HCT116 (cell line): ENCODE measurements at regions not wholly inside any gene's neighbourhood (a gene's known extent, or its start where the extent isn't known, plus 50 kb on each side); places are given as distances from the start of the nearest gene placed in this dataset.

ENCODE experiments used
- ATAC-seq: fragments of 200-7000 bp; cut with Tn5 transposase; 2 replicates; pipeline ENCODE4 v1.9.1; 2020; ENCODE audit warnings: mild to moderate bottlenecking, moderate library complexity
- BruUV-seq: library from RNA; stranded (reverse); fragments of 400-500 nt; replicated peaks from 2 replicates; lab custom pipeline; 2021; lab: Mats Ljungman, UMichigan
- CTCF ChIA-PET: fragments of 300-600 bp; sonication (Branson Sonifier 250); formaldehyde crosslinking; loops from one replicate; lab custom pipeline; 2021; ENCODE audit warnings: antibody characterized with exemption; lab: Charles Lee
- POLR2A ChIA-PET: fragments of 300-600, 350-600 bp; sonication (Branson Sonifier 250); formaldehyde crosslinking; loops from one replicate; lab custom pipeline; 2021; ENCODE audit warnings: antibody characterized with exemption; lab: Charles Lee
- RAD21 ChIA-PET, 2 experiments: fragments of 300-600 bp; sonication (Branson Sonifier 250); formaldehyde crosslinking; loops; one replicate each; lab custom pipeline; 2023; ENCODE audit warnings: low total read pairs in 2 of 2; ENCODE audit not compliant: uncharacterized antibody in 2 of 2, unreplicated experiment in 2 of 2, low non-redundant PET in 1 of 2; lab: Charles Lee
- DNase-seq: peaks from one replicate; pipeline ENCODE4 v3.0.0-alpha.2; 2010; ENCODE audit warnings: low read depth, low spot score
- H2AFZ ChIP-seq: fragments of 200-600 bp; shearing (Covaris generic), sonication (generic); 2 replicates; pipeline ENCODE4 v1.6.1; 2017; ENCODE audit warnings: low read depth, mixed run types, mixed read lengths, antibody characterized with exemption, low read length; ENCODE audit not compliant: poor library complexity, severe bottlenecking
- H3K27ac ChIP-seq: 2 replicates; pipeline ENCODE4 v1.5.1; 2012; ENCODE audit warnings: low read depth, low read length
- H3K27me3 ChIP-seq: fragments of 200-600 bp; sonication (generic); 2 replicates; pipeline ENCODE4 v1.6.1; 2016; ENCODE audit warnings: mixed run types, low read length, mixed read lengths; ENCODE audit not compliant: insufficient read depth
- H3K36me3 ChIP-seq, 2 experiments: fragments of 200-500 bp in 1 of 2; fragments of 200-600 bp in 1 of 2; sonication (Bioruptor generic) in 1 of 2; sonication (generic) in 1 of 2; 2 replicates each; pipeline versions ENCODE4 v1.5.1 to v1.6.1; 2014 to 2016; ENCODE audit warnings: low read length in 2 of 2, inconsistent platforms in 1 of 2, mixed read lengths in 1 of 2, mixed run types in 1 of 2; ENCODE audit not compliant: insufficient read depth in 2 of 2, control insufficient read depth in 1 of 2
- H3K4me1 ChIP-seq, 2 experiments: fragments of 200-600 bp in 1 of 2; sonication (generic) in 1 of 2; 2 replicates each; pipeline versions ENCODE4 v1.5.1 to v1.6.1; 2012 to 2017; ENCODE audit warnings: low read length in 2 of 2, inconsistent platforms in 1 of 2, mild to moderate bottlenecking in 1 of 2, mixed read lengths in 1 of 2, mixed run types in 1 of 2, moderate library complexity in 1 of 2; ENCODE audit not compliant: insufficient read depth in 2 of 2, control insufficient read depth in 1 of 2
- H3K4me2 ChIP-seq: fragments of 200-600 bp; sonication (generic); 2 replicates; pipeline ENCODE4 v1.6.1; 2017; ENCODE audit warnings: mixed run types, low read length, mixed read lengths
- H3K4me3 ChIP-seq, 2 experiments: fragments of 200-600 bp in 1 of 2; sonication (generic) in 1 of 2; replicated peaks in 1 of 2; 2 replicates each; pipeline ENCODE4 v1.5.1; 2011 to 2016; ENCODE audit warnings: low read length in 2 of 2, control low read depth in 1 of 2, low read depth in 1 of 2, mild to moderate bottlenecking in 1 of 2, mixed read lengths in 1 of 2, mixed run types in 1 of 2
- H3K79me2 ChIP-seq: fragments of 200-600 bp; sonication (generic); 2 replicates; pipeline ENCODE4 v1.6.1; 2017; ENCODE audit warnings: mild to moderate bottlenecking, mixed run types, low read length, moderate library complexity, mixed read lengths; ENCODE audit not compliant: insufficient read depth
- H3K9ac ChIP-seq: fragments of 200-600 bp; sonication (generic); 2 replicates; pipeline ENCODE4 v1.6.1; 2016; ENCODE audit warnings: low read length, mixed read lengths
- H3K9me2 ChIP-seq: fragments of 200-600 bp; sonication (generic), shearing (Covaris generic); 2 replicates; pipeline ENCODE4 v1.6.1; 2017; ENCODE audit warnings: mixed run types, mild to moderate bottlenecking, moderate library complexity; ENCODE audit not compliant: insufficient read depth
- H3K9me3 ChIP-seq, 2 experiments: fragments of 200-500 bp in 1 of 2; fragments of 200-600 bp in 1 of 2; sonication (Bioruptor generic) in 1 of 2; sonication (generic) in 1 of 2; 2 replicates each; pipeline ENCODE4 v1.6.1; 2014 to 2017; ENCODE audit warnings: low read length in 2 of 2, mixed read lengths in 2 of 2, inconsistent platforms in 1 of 2, low read depth in 1 of 2, mild to moderate bottlenecking in 1 of 2, mixed run types in 1 of 2, moderate library complexity in 1 of 2; ENCODE audit not compliant: control insufficient read depth in 1 of 2, insufficient read depth in 1 of 2
- H4K20me1 ChIP-seq: fragments of 200-600 bp; sonication (generic), shearing (Covaris generic); 2 replicates; pipeline ENCODE4 v1.6.1; 2017; ENCODE audit warnings: mixed run types, mild to moderate bottlenecking, moderate library complexity; ENCODE audit not compliant: insufficient read depth
- CBX3 ChIP-seq: IDR thresholded peaks from 2 replicates; pipeline ENCODE4 v1.6.1; 2012; ENCODE audit warnings: low read depth
- CEBPB ChIP-seq: IDR thresholded peaks from 2 replicates; pipeline ENCODE4 v1.6.1; 2012; ENCODE audit warnings: low read depth
- ELF1 ChIP-seq: IDR thresholded peaks from 2 replicates; pipeline ENCODE4 v1.6.1; 2012; ENCODE audit warnings: low read depth, borderline replicate concordance
- EZH2 ChIP-seq: fragments of 200-600 bp; sonication (generic); IDR thresholded peaks from 2 replicates; pipeline ENCODE4 v1.6.1; 2017; ENCODE audit warnings: antibody characterized with exemption, mixed run types
- FOSL1 ChIP-seq: IDR thresholded peaks from 2 replicates; pipeline ENCODE4 v1.6.1; 2012; ENCODE audit warnings: low read depth
- JUND ChIP-seq: IDR thresholded peaks from 2 replicates; pipeline ENCODE4 v1.6.1; 2012
- POLR2A ChIP-seq: IDR thresholded peaks from 2 replicates; pipeline ENCODE4 v1.7.0; 2011; ENCODE audit warnings: borderline replicate concordance; ENCODE audit not compliant: insufficient read depth, insufficient read length; ENCODE audit errors: extremely low read depth
- RAD21 ChIP-seq: IDR thresholded peaks from 2 replicates; pipeline ENCODE4 v1.6.1; 2012; ENCODE audit warnings: low read depth, mild to moderate bottlenecking
- SIN3A ChIP-seq: IDR thresholded peaks from 2 replicates; pipeline ENCODE4 v1.6.1; 2012; ENCODE audit warnings: low read depth
- SP1 ChIP-seq: IDR thresholded peaks from 2 replicates; pipeline ENCODE4 v1.6.1; 2012; ENCODE audit warnings: low read depth
- SRF ChIP-seq: IDR thresholded peaks from 2 replicates; pipeline ENCODE4 v1.6.1; 2012; ENCODE audit warnings: low read depth
- TCF7L2 ChIP-seq: IDR thresholded peaks from 2 replicates; pipeline ENCODE4 v1.7.0; 2011; ENCODE audit warnings: borderline replicate concordance, inconsistent platforms; ENCODE audit not compliant: insufficient read depth, insufficient read length; ENCODE audit errors: extremely low read depth
- YY1 ChIP-seq: IDR thresholded peaks from 2 replicates; pipeline ENCODE4 v1.6.1; 2011; ENCODE audit warnings: low read length, low read depth, moderate library complexity, mild to moderate bottlenecking; ENCODE audit not compliant: insufficient replicate concordance; ENCODE audit errors: extremely low read depth
- ZFX ChIP-seq: fragments of 450-650 bp; IDR thresholded peaks from 2 replicates; pipeline ENCODE4 v1.6.1; 2017
- ZNF274 ChIP-seq: fragments of 200-500 bp; sonication (Bioruptor generic); IDR thresholded peaks from 2 replicates; pipeline ENCODE4 v1.6.1; 2014; ENCODE audit warnings: mild to moderate bottlenecking, low read depth, low read length, inconsistent platforms
- intact Hi-C: fragments of 100-400 bp; cut with micrococcal nuclease; formaldehyde crosslinking; loops from 2 replicates; pipeline ENCODE4 v1.10.0; 2022
- TF ChIP-seq, protein P1 (sequence below), 3 experiments: fragments of 200-600 bp in 1 of 3; sonication (generic) in 1 of 3; IDR thresholded peaks in 2 of 3; conservative IDR thresholded peaks in 1 of 3; 2 replicates each; pipeline ENCODE4 v1.5.1; 2012 to 2017; ENCODE audit warnings: low read depth in 2 of 3, low read length in 2 of 3, antibody characterized with exemption in 1 of 3, borderline replicate concordance in 1 of 3, control low read depth in 1 of 3, mild to moderate bottlenecking in 1 of 3, mixed read lengths in 1 of 3, mixed run types in 1 of 3, moderate library complexity in 1 of 3; ENCODE audit not compliant: insufficient read depth in 1 of 3
- TF ChIP-seq, protein P2 (sequence below): IDR thresholded peaks from 2 replicates; pipeline ENCODE4 v1.6.1; 2012; ENCODE audit warnings: low read depth
- TF ChIP-seq, protein P3 (sequence below): IDR thresholded peaks from 2 replicates; pipeline ENCODE4 v1.6.1; 2011; ENCODE audit warnings: mild to moderate bottlenecking, low read length, moderate library complexity; ENCODE audit not compliant: insufficient replicate concordance; ENCODE audit errors: extremely low read depth

DNA sequence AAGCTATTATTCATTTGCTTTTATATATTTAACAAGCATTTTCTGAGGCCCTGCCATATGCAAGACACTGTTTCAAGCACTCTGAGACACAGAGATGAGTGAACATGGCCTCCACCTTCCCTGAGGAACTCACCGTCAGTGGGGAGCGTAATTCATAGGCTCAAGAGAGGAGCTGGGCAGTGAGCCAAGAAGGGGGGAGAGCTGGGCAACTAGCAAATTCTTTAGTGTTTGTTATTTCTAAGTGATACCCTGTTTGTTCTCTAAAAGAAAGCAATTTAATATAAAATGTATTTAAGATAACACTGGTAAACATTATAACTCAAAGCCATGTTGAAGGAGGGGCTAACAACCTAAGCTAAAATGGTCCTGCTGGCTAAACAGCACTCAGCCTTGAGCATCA, 119.2 kb upstream of the NGF start:
- Histone ChIP-seq H3K4me3 (no peak overlapping the region), H2AFZ (no peak overlapping the region), H3K27ac (no peak overlapping the region), H3K9me2 (no peaks in the 10 kb centered on the region), H3K27me3 (no peaks in the 10 kb centered on the region), H3K36me3 (no peaks in the 10 kb centered on the region), H3K4me2 (no peak overlapping the region), H3K4me1 (peaks cover 0 to 9% of the 10 kb centered on the region in 2 experiments; a peak in 2 of 4 replicates), H3K9ac (no peak overlapping the region), H3K9me3 (no peaks in the 10 kb centered on the region), H3K79me2 (no peaks in the 10 kb centered on the region), H4K20me1 (no peaks in the 10 kb centered on the region)
- ChIA-PET RAD21 (no interaction called here), CTCF (interaction anchor here (1.4 kb wide), 1 partner anchor 12 kb away, joined by 4 read pairs; no protein-coding TSS in a partner anchor), POLR2A (no interaction called here)
- TF ChIP-seq TCF7L2: no peak
- no peak for TF ChIP-seq JUND
- TF ChIP-seq YY1: no peak
- TF ChIP-seq CEBPB: no peak
- TF ChIP-seq, protein P1, sequence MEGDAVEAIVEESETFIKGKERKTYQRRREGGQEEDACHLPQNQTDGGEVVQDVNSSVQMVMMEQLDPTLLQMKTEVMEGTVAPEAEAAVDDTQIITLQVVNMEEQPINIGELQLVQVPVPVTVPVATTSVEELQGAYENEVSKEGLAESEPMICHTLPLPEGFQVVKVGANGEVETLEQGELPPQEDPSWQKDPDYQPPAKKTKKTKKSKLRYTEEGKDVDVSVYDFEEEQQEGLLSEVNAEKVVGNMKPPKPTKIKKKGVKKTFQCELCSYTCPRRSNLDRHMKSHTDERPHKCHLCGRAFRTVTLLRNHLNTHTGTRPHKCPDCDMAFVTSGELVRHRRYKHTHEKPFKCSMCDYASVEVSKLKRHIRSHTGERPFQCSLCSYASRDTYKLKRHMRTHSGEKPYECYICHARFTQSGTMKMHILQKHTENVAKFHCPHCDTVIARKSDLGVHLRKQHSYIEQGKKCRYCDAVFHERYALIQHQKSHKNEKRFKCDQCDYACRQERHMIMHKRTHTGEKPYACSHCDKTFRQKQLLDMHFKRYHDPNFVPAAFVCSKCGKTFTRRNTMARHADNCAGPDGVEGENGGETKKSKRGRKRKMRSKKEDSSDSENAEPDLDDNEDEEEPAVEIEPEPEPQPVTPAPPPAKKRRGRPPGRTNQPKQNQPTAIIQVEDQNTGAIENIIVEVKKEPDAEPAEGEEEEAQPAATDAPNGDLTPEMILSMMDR (IDR thresholded peaks at IDR 0.05 in 2 of 3, conservative IDR thresholded peaks at IDR 0.05 in 1 of 3; ENCODE audit: borderline replicate concordance in 1 of 3, insufficient read depth in 1 of 3, low read depth in 2 of 3, low read length in 2 of 3): no peak
- no peak for TF ChIP-seq SIN3A
- TF ChIP-seq, protein P2, sequence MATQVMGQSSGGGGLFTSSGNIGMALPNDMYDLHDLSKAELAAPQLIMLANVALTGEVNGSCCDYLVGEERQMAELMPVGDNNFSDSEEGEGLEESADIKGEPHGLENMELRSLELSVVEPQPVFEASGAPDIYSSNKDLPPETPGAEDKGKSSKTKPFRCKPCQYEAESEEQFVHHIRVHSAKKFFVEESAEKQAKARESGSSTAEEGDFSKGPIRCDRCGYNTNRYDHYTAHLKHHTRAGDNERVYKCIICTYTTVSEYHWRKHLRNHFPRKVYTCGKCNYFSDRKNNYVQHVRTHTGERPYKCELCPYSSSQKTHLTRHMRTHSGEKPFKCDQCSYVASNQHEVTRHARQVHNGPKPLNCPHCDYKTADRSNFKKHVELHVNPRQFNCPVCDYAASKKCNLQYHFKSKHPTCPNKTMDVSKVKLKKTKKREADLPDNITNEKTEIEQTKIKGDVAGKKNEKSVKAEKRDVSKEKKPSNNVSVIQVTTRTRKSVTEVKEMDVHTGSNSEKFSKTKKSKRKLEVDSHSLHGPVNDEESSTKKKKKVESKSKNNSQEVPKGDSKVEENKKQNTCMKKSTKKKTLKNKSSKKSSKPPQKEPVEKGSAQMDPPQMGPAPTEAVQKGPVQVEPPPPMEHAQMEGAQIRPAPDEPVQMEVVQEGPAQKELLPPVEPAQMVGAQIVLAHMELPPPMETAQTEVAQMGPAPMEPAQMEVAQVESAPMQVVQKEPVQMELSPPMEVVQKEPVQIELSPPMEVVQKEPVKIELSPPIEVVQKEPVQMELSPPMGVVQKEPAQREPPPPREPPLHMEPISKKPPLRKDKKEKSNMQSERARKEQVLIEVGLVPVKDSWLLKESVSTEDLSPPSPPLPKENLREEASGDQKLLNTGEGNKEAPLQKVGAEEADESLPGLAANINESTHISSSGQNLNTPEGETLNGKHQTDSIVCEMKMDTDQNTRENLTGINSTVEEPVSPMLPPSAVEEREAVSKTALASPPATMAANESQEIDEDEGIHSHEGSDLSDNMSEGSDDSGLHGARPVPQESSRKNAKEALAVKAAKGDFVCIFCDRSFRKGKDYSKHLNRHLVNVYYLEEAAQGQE: no peak
- TF ChIP-seq FOSL1: no peak
- TF ChIP-seq ELF1: no peak
- no peak for TF ChIP-seq SRF
- TF ChIP-seq ZNF274: no peak
- no peak for TF ChIP-seq POLR2A
- TF ChIP-seq SP1: no peak
- no peak for TF ChIP-seq EZH2
- no peak for TF ChIP-seq RAD21
- TF ChIP-seq CBX3: no peak
- TF ChIP-seq, protein P3, sequence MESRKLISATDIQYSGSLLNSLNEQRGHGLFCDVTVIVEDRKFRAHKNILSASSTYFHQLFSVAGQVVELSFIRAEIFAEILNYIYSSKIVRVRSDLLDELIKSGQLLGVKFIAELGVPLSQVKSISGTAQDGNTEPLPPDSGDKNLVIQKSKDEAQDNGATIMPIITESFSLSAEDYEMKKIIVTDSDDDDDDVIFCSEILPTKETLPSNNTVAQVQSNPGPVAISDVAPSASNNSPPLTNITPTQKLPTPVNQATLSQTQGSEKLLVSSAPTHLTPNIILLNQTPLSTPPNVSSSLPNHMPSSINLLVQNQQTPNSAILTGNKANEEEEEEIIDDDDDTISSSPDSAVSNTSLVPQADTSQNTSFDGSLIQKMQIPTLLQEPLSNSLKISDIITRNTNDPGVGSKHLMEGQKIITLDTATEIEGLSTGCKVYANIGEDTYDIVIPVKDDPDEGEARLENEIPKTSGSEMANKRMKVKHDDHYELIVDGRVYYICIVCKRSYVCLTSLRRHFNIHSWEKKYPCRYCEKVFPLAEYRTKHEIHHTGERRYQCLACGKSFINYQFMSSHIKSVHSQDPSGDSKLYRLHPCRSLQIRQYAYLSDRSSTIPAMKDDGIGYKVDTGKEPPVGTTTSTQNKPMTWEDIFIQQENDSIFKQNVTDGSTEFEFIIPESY: no peak
- TF ChIP-seq ZFX: no peak
- intact Hi-C loops: no loop called here
- DNase-seq (no peak), ATAC-seq (no peak)
- BruUV-seq: no TSS peak
